ENCODE measurements at regions not wholly inside any gene's neighbourhood (a gene's known extent, or its start where the extent isn't known, plus 50 kb on each side); places are given as distances from the start of the nearest gene placed in this dataset.
A peak's percentile ranks its signal among the peaks of the same experiment; 100 is the strongest.

GRCh38 chr12:28824193-28824846 is 324.8 kb upstream of the FAR2 start:
- no peak for DNase-seq (ENCODE audit: low spot score)

GRCh38 chr12:28824849-28825248 is 324.2 kb upstream of the FAR2 start:
- no peak for DNase-seq (ENCODE audit: low spot score)

- DNase-seq (ENCODE audit: low spot score): no peak
Measured at GRCh38 chr12:28826766-28827165, 322.3 kb upstream of the FAR2 start.

GRCh38 chr12:28827861-28828260 is 321.2 kb upstream of the FAR2 start:
- DNase-seq (ENCODE audit: low spot score): no peak

- DNase-seq (ENCODE audit: low spot score): no peak
Measured at GRCh38 chr12:28828318-28828717, 320.8 kb upstream of the FAR2 start.

GRCh38 chr12:28830491-28830890 is 318.6 kb upstream of the FAR2 start:
- DNase-seq (ENCODE audit: low spot score): no peak

- no peak for DNase-seq (ENCODE audit: low spot score)
Measured at GRCh38 chr12:28844718-28845117, 304.4 kb upstream of the FAR2 start.

- DNase-seq (ENCODE audit: low spot score): no peak
Measured at GRCh38 chr12:28851781-28852180, 297.3 kb upstream of the FAR2 start.

- DNase-seq (ENCODE audit: low spot score): no peak
Measured at GRCh38 chr12:28855761-28856310, 293.2 kb upstream of the FAR2 start.

- no peak for DNase-seq (ENCODE audit: low spot score)
Measured at GRCh38 chr12:28857369-28857768, 291.7 kb upstream of the FAR2 start.

- no peak for DNase-seq (ENCODE audit: low spot score)
Measured at GRCh38 chr12:28859551-28859950, 289.5 kb upstream of the FAR2 start.

- no peak for DNase-seq (ENCODE audit: low spot score)
Measured at GRCh38 chr12:28865776-28866175, 283.3 kb upstream of the FAR2 start.

- DNase-seq (ENCODE audit: low spot score): no peak
Measured at GRCh38 chr12:28866296-28866695, 282.8 kb upstream of the FAR2 start.

GRCh38 chr12:28866715-28867503 is 282.2 kb upstream of the FAR2 start:
- no peak for DNase-seq (ENCODE audit: low spot score)

- no peak for DNase-seq (ENCODE audit: low spot score)
Measured at GRCh38 chr12:28868414-28868813, 280.7 kb upstream of the FAR2 start.

- DNase-seq (ENCODE audit: low spot score): no peak
Measured at GRCh38 chr12:28869197-28869596, 279.9 kb upstream of the FAR2 start.

GRCh38 chr12:28870839-28871440 is 278.1 kb upstream of the FAR2 start:
- no peak for DNase-seq (ENCODE audit: low spot score)

- DNase-seq (ENCODE audit: low spot score): peak; percentile 53
Measured at GRCh38 chr12:28872654-28873268, 276.3 kb upstream of the FAR2 start.

- DNase-seq (ENCODE audit: low spot score): no peak
Measured at GRCh38 chr12:28874758-28875157, 274.3 kb upstream of the FAR2 start.

- no peak for DNase-seq (ENCODE audit: low spot score)
Measured at GRCh38 chr12:28876196-28876798, 272.8 kb upstream of the FAR2 start.

GRCh38 chr12:28877854-28878253 is 271.2 kb upstream of the FAR2 start:
- no peak for DNase-seq (ENCODE audit: low spot score)

GRCh38 chr12:28878629-28879028 is 270.4 kb upstream of the FAR2 start:
- DNase-seq (ENCODE audit: low spot score): no peak
